ENCODE measurements at regions not wholly inside any gene's neighbourhood (a gene's known extent, or its start where the extent isn't known, plus 50 kb on each side); places are given as distances from the start of the nearest gene placed in this dataset.

GRCh38 chr2:222799262-222799918 lies 61.4 kb upstream of the ACSL3 start (continued):
- TF ChIP-seq POLR2A (IDR thresholded peaks at IDR 0.05; ENCODE audit: borderline replicate concordance, extremely low read depth, insufficient read depth, insufficient read length) (no peak), CTCF (IDR thresholded peaks at IDR 0.05 in 2 of 3, conservative IDR thresholded peaks at IDR 0.05 in 1 of 3; ENCODE audit: borderline replicate concordance in 1 of 3, insufficient read depth in 1 of 3, low read depth in 2 of 3, low read length in 2 of 3) (no peak), RAD21 (IDR thresholded peaks at IDR 0.05; ENCODE audit: low read depth) (no peak), ZNF274 (IDR thresholded peaks at IDR 0.05; ENCODE audit: low read depth, low read length) (no peak), SIN3A (IDR thresholded peaks at IDR 0.05; ENCODE audit: low read depth) (no peak), ZFX (IDR thresholded peaks at IDR 0.05) (no peak), EGR1 (IDR thresholded peaks at IDR 0.05; ENCODE audit: low read depth) (no peak), TCF7L2 (IDR thresholded peaks at IDR 0.05; ENCODE audit: borderline replicate concordance, extremely low read depth, insufficient read depth, insufficient read length) (no peak), EZH2 (IDR thresholded peaks at IDR 0.05) (no peak)

GRCh38 chr2:222802514-222803196 lies 58.2 kb upstream of the ACSL3 start:
- DNase-seq (ENCODE audit: low read depth, low spot score) (no peak), ATAC-seq (no peak)
- Histone ChIP-seq H4K20me1 (ENCODE audit: insufficient read depth) (no peaks in the 10 kb centered on the region), H3K9me3 (ENCODE audit: control insufficient read depth in 1 of 2, insufficient read depth in 1 of 2, low read depth in 1 of 2, low read length in 2 of 2) (no peaks in the 10 kb centered on the region), H3K4me2 (ENCODE audit: low read length) (no peak overlapping the region), H2AFZ (ENCODE audit: low read depth, low read length, poor library complexity, severe bottlenecking) (no peak overlapping the region), H3K27ac (ENCODE audit: low read depth, low read length) (no peak overlapping the region), H3K4me1 (ENCODE audit: control insufficient read depth in 1 of 2, insufficient read depth in 2 of 2, low read length in 2 of 2) (no peaks in the 10 kb centered on the region), H3K9ac (ENCODE audit: low read length) (no peak overlapping the region), H3K27me3 (ENCODE audit: insufficient read depth, low read length) (no peaks in the 10 kb centered on the region), H3K4me3 (replicated peaks in 1 of 2; ENCODE audit: low read depth in 1 of 2, low read length in 2 of 2) (no peak overlapping the region), H3K79me2 (ENCODE audit: insufficient read depth, low read length) (no peaks in the 10 kb centered on the region), H3K9me2 (ENCODE audit: insufficient read depth) (no peaks in the 10 kb centered on the region), H3K36me3 (ENCODE audit: control insufficient read depth in 1 of 2, insufficient read depth in 2 of 2, low read length in 2 of 2) (no peaks in the 10 kb centered on the region)
- ChIA-PET RAD21 (ENCODE audit: low non-redundant PET in 1 of 2, low total read pairs in 2 of 2, uncharacterized antibody in 2 of 2, unreplicated experiment in 2 of 2) (no interaction called here), POLR2A (no interaction called here), CTCF (no interaction called here)
- TF ChIP-seq CTCF (IDR thresholded peaks at IDR 0.05 in 2 of 3, conservative IDR thresholded peaks at IDR 0.05 in 1 of 3; ENCODE audit: borderline replicate concordance in 1 of 3, insufficient read depth in 1 of 3, low read depth in 2 of 3, low read length in 2 of 3) (no peak), FOSL1 (IDR thresholded peaks at IDR 0.05; ENCODE audit: low read depth) (no peak), YY1 (IDR thresholded peaks at IDR 0.05; ENCODE audit: extremely low read depth, insufficient replicate concordance, low read depth, low read length) (no peak), EZH2phosphoT487 (IDR thresholded peaks at IDR 0.05; ENCODE audit: borderline replicate concordance) (no peak), MAX (IDR thresholded peaks at IDR 0.05) (no peak), TCF7L2 (IDR thresholded peaks at IDR 0.05; ENCODE audit: borderline replicate concordance, extremely low read depth, insufficient read depth, insufficient read length) (no peak), SRF (IDR thresholded peaks at IDR 0.05; ENCODE audit: low read depth) (no peak), EGR1 (IDR thresholded peaks at IDR 0.05; ENCODE audit: low read depth) (no peak), SP1 (IDR thresholded peaks at IDR 0.05; ENCODE audit: low read depth) (no peak), CBX3 (IDR thresholded peaks at IDR 0.05; ENCODE audit: low read depth) (no peak), ZBTB33 (IDR thresholded peaks at IDR 0.05; ENCODE audit: extremely low read depth, insufficient replicate concordance, low read length) (no peak)
- BruUV-seq (replicated peaks): no TSS peak
- intact Hi-C loops (cut with micrococcal nuclease): no loop called here
